ENCODE measurements at regions not wholly inside any gene's neighbourhood (a gene's known extent, or its start where the extent isn't known, plus 50 kb on each side); places are given as distances from the start of the nearest gene placed in this dataset.

DNA sequence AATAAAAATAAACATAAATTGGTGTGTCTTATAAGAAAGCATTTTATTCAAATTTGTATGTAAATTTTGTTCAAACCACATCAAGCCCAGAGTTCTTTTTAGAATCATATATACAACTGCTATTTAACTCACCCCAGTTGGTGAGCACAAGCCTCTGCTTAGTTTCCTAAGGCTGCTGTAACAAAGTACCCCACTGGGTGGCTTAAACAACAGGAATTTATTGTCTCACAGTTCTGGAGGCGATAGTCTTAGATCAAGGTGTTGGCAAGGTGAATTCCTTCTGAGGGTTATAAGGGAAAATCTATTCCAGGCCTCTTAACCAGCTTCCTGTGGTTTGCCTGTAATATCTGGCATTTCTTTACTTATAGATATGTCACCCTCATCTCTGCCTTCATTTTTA, 1133.5 kb downstream of the OLFM4 start:
- ChIA-PET POLR2A (ENCODE audit: low non-redundant PET) (no interaction called here), CTCF (no interaction called here)
- no peak for DNase-seq (ENCODE audit: low spot score)
- H3K27ac ChIP-seq: no peak overlapping the region
- TF ChIP-seq, protein P1, sequence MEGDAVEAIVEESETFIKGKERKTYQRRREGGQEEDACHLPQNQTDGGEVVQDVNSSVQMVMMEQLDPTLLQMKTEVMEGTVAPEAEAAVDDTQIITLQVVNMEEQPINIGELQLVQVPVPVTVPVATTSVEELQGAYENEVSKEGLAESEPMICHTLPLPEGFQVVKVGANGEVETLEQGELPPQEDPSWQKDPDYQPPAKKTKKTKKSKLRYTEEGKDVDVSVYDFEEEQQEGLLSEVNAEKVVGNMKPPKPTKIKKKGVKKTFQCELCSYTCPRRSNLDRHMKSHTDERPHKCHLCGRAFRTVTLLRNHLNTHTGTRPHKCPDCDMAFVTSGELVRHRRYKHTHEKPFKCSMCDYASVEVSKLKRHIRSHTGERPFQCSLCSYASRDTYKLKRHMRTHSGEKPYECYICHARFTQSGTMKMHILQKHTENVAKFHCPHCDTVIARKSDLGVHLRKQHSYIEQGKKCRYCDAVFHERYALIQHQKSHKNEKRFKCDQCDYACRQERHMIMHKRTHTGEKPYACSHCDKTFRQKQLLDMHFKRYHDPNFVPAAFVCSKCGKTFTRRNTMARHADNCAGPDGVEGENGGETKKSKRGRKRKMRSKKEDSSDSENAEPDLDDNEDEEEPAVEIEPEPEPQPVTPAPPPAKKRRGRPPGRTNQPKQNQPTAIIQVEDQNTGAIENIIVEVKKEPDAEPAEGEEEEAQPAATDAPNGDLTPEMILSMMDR (conservative IDR thresholded peaks at IDR 0.05; ENCODE audit: low read depth): no peak

DNA sequence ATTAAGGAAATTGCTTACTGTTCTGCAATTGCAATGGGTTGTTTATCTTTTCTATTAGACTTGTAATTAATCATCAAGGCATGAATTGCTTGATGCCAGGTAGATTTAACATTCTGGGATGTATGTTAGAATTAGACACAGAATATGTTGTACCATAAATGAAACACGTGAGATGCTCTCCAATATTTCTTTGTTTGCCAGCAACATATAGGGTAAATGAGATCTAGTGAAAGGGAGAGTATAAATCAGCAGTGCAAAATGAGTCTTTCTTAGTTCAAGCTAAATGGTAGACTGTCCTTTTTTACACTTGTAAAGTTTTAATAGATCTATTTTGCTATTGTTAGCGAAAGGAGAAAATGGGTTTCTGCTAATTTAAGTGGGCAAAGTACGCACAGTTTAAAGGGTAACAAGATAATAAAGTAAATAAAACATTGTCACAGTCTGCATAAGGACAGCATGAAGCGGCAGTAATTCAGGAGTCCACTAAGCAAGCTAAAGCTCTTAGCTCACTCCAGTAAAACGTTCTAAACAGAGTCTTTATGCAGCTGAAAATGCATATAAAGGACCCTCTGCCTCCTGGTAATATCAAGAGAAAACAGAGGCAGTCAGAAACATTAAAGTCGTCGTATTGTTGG, 1137.1 kb downstream of the OLFM4 start:
- POLR2A ChIA-PET (ENCODE audit: low non-redundant PET): no interaction called here
- no peak for DNase-seq (ENCODE audit: low spot score)
- no peak overlapping the region for H3K27ac ChIP-seq
- CTCF ChIA-PET: interaction anchor here (0.6 kb wide), 1 partner anchor 19 kb away, joined by 3 read pairs; no protein-coding TSS in a partner anchor
- TF ChIP-seq, protein P1 (conservative IDR thresholded peaks at IDR 0.05; ENCODE audit: low read depth): no peak

DNA sequence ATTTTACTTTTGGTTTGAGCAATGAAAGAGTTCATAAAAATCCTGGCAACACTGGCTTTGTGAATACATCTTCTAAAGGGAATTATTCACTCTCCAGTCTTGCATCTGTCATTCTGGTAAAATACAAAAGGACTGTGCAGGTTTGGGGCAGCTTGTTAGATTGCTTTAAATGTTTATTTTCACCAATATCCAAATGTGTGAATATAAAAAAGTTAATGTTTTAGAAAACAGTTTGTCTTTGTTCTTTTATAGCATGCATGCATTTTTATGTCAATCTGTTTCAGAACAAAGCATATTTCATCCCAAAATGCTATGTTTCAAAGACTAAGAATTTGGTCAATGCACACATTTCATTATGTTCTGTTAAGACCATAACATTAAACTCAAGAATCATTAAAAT, 1145.4 kb downstream of the OLFM4 start:
- no peak overlapping the region for H3K27ac ChIP-seq
- POLR2A ChIA-PET (ENCODE audit: low non-redundant PET): no interaction called here
- DNase-seq (ENCODE audit: low spot score): no peak
- CTCF ChIA-PET: no interaction called here
- TF ChIP-seq, protein P1 (conservative IDR thresholded peaks at IDR 0.05; ENCODE audit: low read depth): no peak

DNA sequence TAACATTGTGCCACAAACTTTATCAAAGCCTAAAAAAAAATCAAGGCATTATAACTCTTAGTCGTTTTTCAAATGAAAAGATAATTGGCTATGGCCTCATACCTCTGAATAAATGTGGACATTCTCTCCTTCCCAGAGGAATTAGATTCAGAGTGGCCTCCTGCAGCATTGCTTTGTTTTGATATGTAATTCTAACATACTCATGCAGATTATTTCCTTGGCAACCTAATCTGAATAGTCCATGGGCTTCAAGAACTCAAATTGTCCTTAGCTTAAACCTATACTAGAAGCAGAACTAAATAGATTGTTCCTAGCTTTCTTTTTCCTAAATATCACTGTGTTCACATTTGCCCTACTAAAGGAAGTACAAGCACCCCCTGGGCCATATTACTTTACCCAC, 1146.9 kb downstream of the OLFM4 start:
- TF ChIP-seq, protein P1 (conservative IDR thresholded peaks at IDR 0.05; ENCODE audit: low read depth): no peak
- DNase-seq (ENCODE audit: low spot score): no peak
- ChIA-PET CTCF (no interaction called here), POLR2A (ENCODE audit: low non-redundant PET) (no interaction called here)
- H3K27ac ChIP-seq: no peak overlapping the region

DNA sequence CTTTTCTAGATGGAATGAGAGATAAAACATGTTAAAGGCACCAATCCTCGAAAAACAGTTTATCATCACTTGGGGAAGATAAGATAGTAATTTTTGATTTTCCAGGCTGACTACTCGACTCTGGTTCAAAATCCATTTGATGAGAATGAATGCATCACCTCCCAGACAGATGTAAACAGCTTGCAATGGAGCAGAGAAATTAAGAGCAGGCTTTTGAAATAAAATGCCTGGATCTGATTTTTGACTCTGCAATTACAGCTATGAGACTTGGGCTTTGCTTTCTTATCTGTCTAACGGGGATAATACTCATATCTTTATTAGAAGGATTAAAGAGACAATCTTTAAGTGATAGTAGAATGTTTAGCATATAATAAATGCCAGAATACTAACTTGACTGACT, 1148.9 kb downstream of the OLFM4 start:
- no peak overlapping the region for H3K27ac ChIP-seq
- ChIA-PET CTCF (interaction anchor here (1.3 kb wide), 1 partner anchor 395 kb away, joined by 4 read pairs; no protein-coding TSS in a partner anchor), POLR2A (ENCODE audit: low non-redundant PET) (no interaction called here)
- DNase-seq (ENCODE audit: low spot score): no peak
- TF ChIP-seq, protein P1 (conservative IDR thresholded peaks at IDR 0.05; ENCODE audit: low read depth): no peak

DNA sequence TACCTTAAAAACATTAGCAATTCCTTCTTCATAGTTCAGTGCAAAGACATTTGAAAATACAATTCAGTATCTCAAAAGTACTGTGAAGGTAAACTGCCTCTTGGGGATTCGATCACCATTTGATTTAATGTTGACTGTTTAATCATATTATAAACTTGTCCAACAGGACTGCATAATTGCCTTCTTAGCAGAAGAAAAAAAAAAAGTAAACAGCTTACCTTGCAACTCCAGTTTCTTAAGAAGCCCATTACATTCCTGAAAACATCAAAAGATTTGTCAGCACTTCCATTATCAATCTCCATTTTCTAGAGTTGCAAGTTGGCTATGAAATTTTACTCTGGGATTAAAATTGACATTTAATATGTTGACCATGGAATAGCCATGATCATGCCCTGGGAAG, 1154.6 kb downstream of the OLFM4 start:
- POLR2A ChIA-PET (ENCODE audit: low non-redundant PET): no interaction called here

More for the DNA sequence above, 1154.6 kb downstream of the OLFM4 start:
- TF ChIP-seq, protein P1 (conservative IDR thresholded peaks at IDR 0.05; ENCODE audit: low read depth): no peak
- CTCF ChIA-PET: no interaction called here
- no peak for DNase-seq (ENCODE audit: low spot score)
- no peak overlapping the region for H3K27ac ChIP-seq

Measured in RWPE1 (cell line).